Pancreas (tissue), 10 donors: ENCODE measurements at regions not wholly inside any gene's neighbourhood (a gene's known extent, or its start where the extent isn't known, plus 50 kb on each side); places are given as distances from the start of the nearest gene placed in this dataset.

Experiments
- ATAC-seq, 4 donors: fragments of 200-7000 bp; cut with Tn5 transposase; one replicate each; pipeline versions ENCODE4 v1.8.0 to v1.9.1; 2020; ENCODE audit warnings: mild to moderate bottlenecking in 4 of 4, moderate library complexity in 4 of 4
- DNase-seq, 6 donors: peaks; one replicate each; pipeline ENCODE4 v3.0.0-alpha.2; 2020
- FAIRE-seq: peaks from 2 replicates; lab custom pipeline; 2012; peaks lifted over from hg19 to GRCh38; lab: Jason Lieb, UNC
- H3K27ac ChIP-seq, 4 donors: fragments of 200-600 bp; sonication (generic); 1 replicate in 3 of 4; 2 replicates in 1 of 4; pipeline versions ENCODE4 v1.5.0 to v1.8.0; 2020
- H3K27me3 ChIP-seq, 4 donors: fragments of 200-600 bp; one replicate each; pipeline ENCODE4 v1.8.0; 2021
- H3K36me3 ChIP-seq, 3 donors: fragments of 200-600 bp; sonication (generic) in 1 of 3; one replicate each; pipeline versions ENCODE4 v1.5.0 to v1.8.0; 2020 to 2021
- H3K4me1 ChIP-seq, 3 donors: fragments of 200-600 bp; one replicate each; pipeline ENCODE4 v1.8.0; 2021
- H3K4me3 ChIP-seq, 4 donors: fragments of 200-600 bp; sonication (generic) in 2 of 4; one replicate each; pipeline versions ENCODE4 v1.5.0 to v1.8.0; 2020 to 2021
- H3K9me3 ChIP-seq, 4 donors: fragments of 200-600 bp; one replicate each; pipeline ENCODE4 v1.8.0; 2021
- CTCF ChIP-seq, 4 donors: fragments of 200-600 bp; sonication (generic) in 3 of 4; IDR thresholded peaks; one replicate each; pipeline versions ENCODE4 v1.5.0 to v1.8.0; 2021; ENCODE audit warnings: antibody characterized with exemption in 4 of 4
- WGBS, 2 donors: extraction: QIAGEN DNeasy Blood & Tissue Kit; methylation state at CpG; one replicate each; pipeline ENCODE4 v1.1.7; 2013; 5-methylcytosine and 5-hydroxymethylcytosine counted together
- intact Hi-C, 3 donors: fragments of 100-400 bp; cut with DNase I; formaldehyde crosslinking; loops; one replicate each; pipeline versions ENCODE4 v1.11.1 to v1.14.2; 2022
- donor health status: healthy with polysubstance abuse.
- donor health status: DM: no; HTN: no; CAD: no; lungs with moderate emphysema.
- donor health status: DM: no; HTN: no; CAD: no.
- donor health status: control.
- donor health status: control.
- donor health status: Bipolar disorder and iron deficiency.
- donor health status: DM: yes; HTN: yes; CAD: no.
- donor health status: DM: no; HTN: no; CAD: no.
- donor health status: DM: no; HTN: no; CAD: no.
- donor health status: DM: yes; HTN: yes; CAD: no.

GRCh38 chr9:31604531-31604930 is 779.9 kb upstream of the ACO1 start:
- no peaks in the 10 kb centered on the region for H3K9me3 ChIP-seq
- no peaks in the 10 kb centered on the region for H3K27me3 ChIP-seq
- TF ChIP-seq CTCF (IDR thresholded peaks at IDR 0.05) = no peak
- DNase-seq = no peak
- no peak for FAIRE-seq
- no peaks in the 10 kb centered on the region for H3K36me3 ChIP-seq
- no peak for ATAC-seq
- H3K4me3 ChIP-seq = no peak overlapping the region
- H3K4me1 ChIP-seq = no peaks in the 10 kb centered on the region
- intact Hi-C loops = no loop called here
- no peak overlapping the region for H3K27ac ChIP-seq
- 56 to 65% methylated on average over 1 of the region's 1 CpG for WGBS, 2 donors

GRCh38 chr9:31605164-31605563 is 779.3 kb upstream of the ACO1 start:
- 81 to 91% methylated on average over 2 of the region's 2 CpGs for WGBS, 2 donors
- no peaks in the 10 kb centered on the region for H3K27me3 ChIP-seq
- H3K9me3 ChIP-seq = no peaks in the 10 kb centered on the region
- no peaks in the 10 kb centered on the region for H3K36me3 ChIP-seq
- H3K4me1 ChIP-seq = no peaks in the 10 kb centered on the region
- no peak for DNase-seq
- intact Hi-C loops = no loop called here
- H3K27ac ChIP-seq = no peak overlapping the region
- no peak overlapping the region for H3K4me3 ChIP-seq
- no peak for TF ChIP-seq CTCF (IDR thresholded peaks at IDR 0.05)
- ATAC-seq = no peak
- no peak for FAIRE-seq

GRCh38 chr9:31606678-31607077 is 777.8 kb upstream of the ACO1 start:
- ATAC-seq (no peak), DNase-seq (no peak), FAIRE-seq (no peak)
- Histone ChIP-seq H3K27me3 (no peaks in the 10 kb centered on the region), H3K36me3 (no peaks in the 10 kb centered on the region), H3K4me3 (no peak overlapping the region), H3K27ac (no peak overlapping the region), H3K9me3 (no peaks in the 10 kb centered on the region), H3K4me1 (no peaks in the 10 kb centered on the region)
- 59 to 89% methylated on average over 1 of the region's 1 CpG for WGBS, 2 donors
- intact Hi-C loops = no loop called here
- no peak for TF ChIP-seq CTCF (IDR thresholded peaks at IDR 0.05)

- no peak for DNase-seq
- H3K27ac ChIP-seq = no peak overlapping the region
- no peaks in the 10 kb centered on the region for H3K4me1 ChIP-seq
- H3K9me3 ChIP-seq = no peaks in the 10 kb centered on the region
- peak in 1 of 4 donors; percentile 28 for ATAC-seq
- no peak for TF ChIP-seq CTCF (IDR thresholded peaks at IDR 0.05)
- no peaks in the 10 kb centered on the region for H3K27me3 ChIP-seq
- intact Hi-C loops = no loop called here
- H3K4me3 ChIP-seq = no peak overlapping the region
- FAIRE-seq = no peak
- H3K36me3 ChIP-seq = no peaks in the 10 kb centered on the region
Measured at GRCh38 chr9:31608416-31608815, 776.0 kb upstream of the ACO1 start.

GRCh38 chr9:31608881-31609280 is 775.6 kb upstream of the ACO1 start:
- H3K36me3 ChIP-seq = no peaks in the 10 kb centered on the region

More at GRCh38 chr9:31608881-31609280, 775.6 kb upstream of the ACO1 start:
- intact Hi-C loops = no loop called here
- H3K4me1 ChIP-seq = no peaks in the 10 kb centered on the region
- WGBS, 2 donors = 22 to 23% methylated on average over 1 of the region's 1 CpG
- no peak overlapping the region for H3K27ac ChIP-seq
- no peak overlapping the region for H3K4me3 ChIP-seq
- H3K9me3 ChIP-seq = no peaks in the 10 kb centered on the region
- DNase-seq = no peak
- no peaks in the 10 kb centered on the region for H3K27me3 ChIP-seq
- TF ChIP-seq CTCF (IDR thresholded peaks at IDR 0.05) = no peak
- no peak for ATAC-seq
- no peak for FAIRE-seq
